NCI-H226 (cell line): ENCODE measurements at regions not wholly inside any gene's neighbourhood (a gene's known extent, or its start where the extent isn't known, plus 50 kb on each side); places are given as distances from the start of the nearest gene placed in this dataset.

Source experiments
- DNase-seq: peaks from one replicate; pipeline ENCODE4 v3.0.0-alpha.2; 2015

GRCh38 chr22:26894766-26895485 lies 237.5 kb downstream of the MIAT start:
- peak; percentile 65 for DNase-seq

- DNase-seq: no peak
These were observed 240.0 kb downstream of the MIAT start for GRCh38 chr22:26897384-26897783.

GRCh38 chr22:26898946-26899605 lies 241.7 kb downstream of the MIAT start:
- DNase-seq: no peak

GRCh38 chr22:26900787-26901186 lies 243.4 kb downstream of the MIAT start:
- DNase-seq: no peak

GRCh38 chr22:26901198-26901816 lies 243.9 kb downstream of the MIAT start:
- DNase-seq: no peak

GRCh38 chr22:26902401-26903029 lies 245.1 kb downstream of the MIAT start:
- no peak for DNase-seq

- DNase-seq: no peak
These were observed 245.9 kb downstream of the MIAT start for GRCh38 chr22:26903030-26903856.

GRCh38 chr22:26904483-26904882 lies 247.1 kb downstream of the MIAT start:
- no peak for DNase-seq

GRCh38 chr22:26905076-26905475 lies 247.7 kb downstream of the MIAT start:
- DNase-seq: no peak

GRCh38 chr22:26905640-26906039 lies 248.3 kb downstream of the MIAT start:
- DNase-seq: no peak

GRCh38 chr22:26906464-26906863 lies 249.1 kb downstream of the MIAT start:
- DNase-seq: no peak

GRCh38 chr22:26907366-26907765 lies 250.0 kb downstream of the MIAT start:
- no peak for DNase-seq

- no peak for DNase-seq
These were observed 253.5 kb downstream of the MIAT start for GRCh38 chr22:26910845-26911244.

GRCh38 chr22:26912655-26913345 lies 255.4 kb downstream of the MIAT start:
- DNase-seq: no peak

- no peak for DNase-seq
These were observed 257.3 kb downstream of the MIAT start for GRCh38 chr22:26914519-26915185.

- no peak for DNase-seq
These were observed 258.8 kb downstream of the MIAT start for GRCh38 chr22:26916236-26916635.

GRCh38 chr22:26918226-26918625 lies 260.8 kb downstream of the MIAT start:
- DNase-seq: no peak

- DNase-seq: no peak
These were observed 264.3 kb downstream of the MIAT start for GRCh38 chr22:26921726-26922125.

GRCh38 chr22:26922806-26923205 lies 265.4 kb downstream of the MIAT start:
- DNase-seq: no peak

GRCh38 chr22:26923531-26923930 lies 266.1 kb downstream of the MIAT start:
- no peak for DNase-seq

- no peak for DNase-seq
These were observed 270.4 kb downstream of the MIAT start for GRCh38 chr22:26927821-26928220.

- no peak for DNase-seq
These were observed 274.1 kb downstream of the MIAT start for GRCh38 chr22:26931471-26931870.
